ENCODE measurements at regions not wholly inside any gene's neighbourhood (a gene's known extent, or its start where the extent isn't known, plus 50 kb on each side); places are given as distances from the start of the nearest gene placed in this dataset.

GRCh38 chr14:76607510-76607909 lies 153.8 kb upstream of the VASH1 start:
- DNase-seq: no peak

- DNase-seq: no peak
Observed at GRCh38 chr14:76612654-76613053, 148.6 kb upstream of the VASH1 start.

GRCh38 chr14:76613616-76614015 lies 147.7 kb upstream of the VASH1 start:
- DNase-seq: no peak

- DNase-seq: no peak
Observed at GRCh38 chr14:76615331-76615730, 145.9 kb upstream of the VASH1 start.

GRCh38 chr14:76617440-76617839 lies 143.8 kb upstream of the VASH1 start:
- DNase-seq: no peak

- DNase-seq: no peak
Observed at GRCh38 chr14:76636602-76637001, 124.7 kb upstream of the VASH1 start.

GRCh38 chr14:76638841-76639240 lies 122.4 kb upstream of the VASH1 start:
- no peak for DNase-seq

GRCh38 chr14:76639606-76640229 lies 121.5 kb upstream of the VASH1 start:
- no peak for DNase-seq

GRCh38 chr14:76640923-76641395 lies 120.3 kb upstream of the VASH1 start:
- DNase-seq: no peak

- DNase-seq: no peak
Observed at GRCh38 chr14:76641541-76641940, 119.7 kb upstream of the VASH1 start.

GRCh38 chr14:76643887-76644286 lies 117.4 kb upstream of the VASH1 start:
- DNase-seq: no peak

- DNase-seq: no peak
Observed at GRCh38 chr14:76644855-76645518, 116.3 kb upstream of the VASH1 start.

- DNase-seq: peak; percentile 26
Observed at GRCh38 chr14:76647697-76648298, 113.5 kb upstream of the VASH1 start.

- no peak for DNase-seq
Observed at GRCh38 chr14:76651410-76652055, 109.7 kb upstream of the VASH1 start.

GRCh38 chr14:76653875-76654572 lies 107.2 kb upstream of the VASH1 start:
- DNase-seq: no peak

- no peak for DNase-seq
Observed at GRCh38 chr14:76654573-76655108, 106.6 kb upstream of the VASH1 start.

GRCh38 chr14:76655331-76655730 lies 105.9 kb upstream of the VASH1 start:
- DNase-seq: no peak

- no peak for DNase-seq
Observed at GRCh38 chr14:76656592-76656991, 104.7 kb upstream of the VASH1 start.

- DNase-seq: no peak
Observed at GRCh38 chr14:76657404-76657803, 103.9 kb upstream of the VASH1 start.

GRCh38 chr14:76657846-76658245 lies 103.4 kb upstream of the VASH1 start:
- no peak for DNase-seq

GRCh38 chr14:76662580-76662979 lies 98.7 kb upstream of the VASH1 start:
- no peak for DNase-seq

- no peak for DNase-seq
Observed at GRCh38 chr14:76664790-76665189, 96.5 kb upstream of the VASH1 start.

- DNase-seq: no peak
Observed at GRCh38 chr14:76666746-76667145, 94.5 kb upstream of the VASH1 start.
